ENCODE measurements at regions not wholly inside any gene's neighbourhood (a gene's known extent, or its start where the extent isn't known, plus 50 kb on each side); places are given as distances from the start of the nearest gene placed in this dataset.

DNA sequence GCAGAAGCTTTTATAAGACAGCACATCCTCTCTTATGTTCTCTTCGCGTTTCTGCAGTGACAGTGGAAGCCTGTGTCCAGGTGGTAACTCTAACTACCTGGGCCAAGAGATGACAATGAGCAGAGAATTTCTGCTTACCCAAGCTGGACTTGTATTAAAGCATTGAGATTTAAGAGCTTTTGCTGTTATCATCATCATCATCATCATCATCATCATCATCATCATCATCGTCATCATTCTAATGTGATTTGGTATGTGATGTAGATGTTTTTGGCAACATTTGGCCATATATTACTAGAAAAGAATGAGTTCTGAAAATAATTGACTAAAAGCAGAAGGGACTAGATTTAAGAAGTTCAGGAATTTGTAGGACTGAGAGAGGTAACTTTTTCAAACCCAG is 401.3 kb downstream of the BRINP1 start:
- H3K27ac ChIP-seq (ENCODE audit: low read depth in 2 of 2, low read length in 2 of 2), result no peak overlapping the region
- H3K36me3 ChIP-seq (ENCODE audit: control insufficient read depth in 2 of 2, insufficient read depth in 2 of 2, low read length in 2 of 2), result no peaks in the 10 kb centered on the region
- no peaks in the 10 kb centered on the region for H3K27me3 ChIP-seq (ENCODE audit: control insufficient read depth in 2 of 2, insufficient read depth in 2 of 2, low read length in 2 of 2)
- H3K9ac ChIP-seq (ENCODE audit: low read depth in 1 of 2, low read length in 2 of 2), result no peak overlapping the region
- H3K9me3 ChIP-seq (ENCODE audit: control insufficient read depth in 2 of 2, low read length in 2 of 2), result no peaks in the 10 kb centered on the region
- no peak overlapping the region for H3K4me3 ChIP-seq (ENCODE audit: low read length in 2 of 2)
- H3K4me1 ChIP-seq (ENCODE audit: control insufficient read depth in 2 of 2, insufficient read depth in 2 of 2, low read length in 2 of 2), result no peaks in the 10 kb centered on the region

GRCh38 chr9:118975736-118976135 is 393.5 kb downstream of the BRINP1 start:
- Histone ChIP-seq H3K27ac (ENCODE audit: low read depth in 2 of 2, low read length in 2 of 2) (no peak overlapping the region), H3K9ac (ENCODE audit: low read depth in 1 of 2, low read length in 2 of 2) (no peak overlapping the region), H3K36me3 (ENCODE audit: control insufficient read depth in 2 of 2, insufficient read depth in 2 of 2, low read length in 2 of 2) (no peaks in the 10 kb centered on the region), H3K4me3 (ENCODE audit: low read length in 2 of 2) (no peak overlapping the region), H3K4me1 (ENCODE audit: control insufficient read depth in 2 of 2, insufficient read depth in 2 of 2, low read length in 2 of 2) (no peaks in the 10 kb centered on the region), H3K27me3 (ENCODE audit: control insufficient read depth in 2 of 2, insufficient read depth in 2 of 2, low read length in 2 of 2) (no peaks in the 10 kb centered on the region), H3K9me3 (ENCODE audit: control insufficient read depth in 2 of 2, low read length in 2 of 2) (no peaks in the 10 kb centered on the region)

- H3K4me3 ChIP-seq (ENCODE audit: low read length in 2 of 2), result no peak overlapping the region
- no peaks in the 10 kb centered on the region for H3K27me3 ChIP-seq (ENCODE audit: control insufficient read depth in 2 of 2, insufficient read depth in 2 of 2, low read length in 2 of 2)
- no peak overlapping the region for H3K9ac ChIP-seq (ENCODE audit: low read depth in 1 of 2, low read length in 2 of 2)
Observed at GRCh38 chr9:118976160-118976559, 393.1 kb downstream of the BRINP1 start.

GRCh38 chr9:118984607-118985006 is 384.6 kb downstream of the BRINP1 start:
- Histone ChIP-seq H3K4me1 (ENCODE audit: control insufficient read depth in 2 of 2, insufficient read depth in 2 of 2, low read length in 2 of 2) (no peaks in the 10 kb centered on the region), H3K36me3 (ENCODE audit: control insufficient read depth in 2 of 2, insufficient read depth in 2 of 2, low read length in 2 of 2) (no peaks in the 10 kb centered on the region), H3K4me3 (ENCODE audit: low read length in 2 of 2) (no peak overlapping the region), H3K27ac (ENCODE audit: low read depth in 2 of 2, low read length in 2 of 2) (no peak overlapping the region), H3K27me3 (ENCODE audit: control insufficient read depth in 2 of 2, insufficient read depth in 2 of 2, low read length in 2 of 2) (no peaks in the 10 kb centered on the region), H3K9me3 (ENCODE audit: control insufficient read depth in 2 of 2, low read length in 2 of 2) (no peaks in the 10 kb centered on the region), H3K9ac (ENCODE audit: low read depth in 1 of 2, low read length in 2 of 2) (no peak overlapping the region)

More at GRCh38 chr9:118976160-118976559, 393.1 kb downstream of the BRINP1 start:
- Histone ChIP-seq H3K4me1 (ENCODE audit: control insufficient read depth in 2 of 2, insufficient read depth in 2 of 2, low read length in 2 of 2) (no peaks in the 10 kb centered on the region), H3K27ac (ENCODE audit: low read depth in 2 of 2, low read length in 2 of 2) (no peak overlapping the region), H3K9me3 (ENCODE audit: control insufficient read depth in 2 of 2, low read length in 2 of 2) (no peaks in the 10 kb centered on the region), H3K36me3 (ENCODE audit: control insufficient read depth in 2 of 2, insufficient read depth in 2 of 2, low read length in 2 of 2) (no peaks in the 10 kb centered on the region)

- Histone ChIP-seq H3K9me3 (ENCODE audit: control insufficient read depth in 2 of 2, low read length in 2 of 2) (no peaks in the 10 kb centered on the region), H3K36me3 (ENCODE audit: control insufficient read depth in 2 of 2, insufficient read depth in 2 of 2, low read length in 2 of 2) (no peaks in the 10 kb centered on the region)
Observed at GRCh38 chr9:118985851-118986250, 383.4 kb downstream of the BRINP1 start.

GRCh38 chr9:118987167-118987566 is 382.1 kb downstream of the BRINP1 start:
- Histone ChIP-seq H3K9me3 (ENCODE audit: control insufficient read depth in 2 of 2, low read length in 2 of 2) (no peaks in the 10 kb centered on the region), H3K27ac (ENCODE audit: low read depth in 2 of 2, low read length in 2 of 2) (no peak overlapping the region), H3K36me3 (ENCODE audit: control insufficient read depth in 2 of 2, insufficient read depth in 2 of 2, low read length in 2 of 2) (no peaks in the 10 kb centered on the region), H3K4me3 (ENCODE audit: low read length in 2 of 2) (no peak overlapping the region), H3K4me1 (ENCODE audit: control insufficient read depth in 2 of 2, insufficient read depth in 2 of 2, low read length in 2 of 2) (no peaks in the 10 kb centered on the region), H3K9ac (ENCODE audit: low read depth in 1 of 2, low read length in 2 of 2) (no peak overlapping the region), H3K27me3 (ENCODE audit: control insufficient read depth in 2 of 2, insufficient read depth in 2 of 2, low read length in 2 of 2) (no peaks in the 10 kb centered on the region)

More at GRCh38 chr9:118985851-118986250, 383.4 kb downstream of the BRINP1 start:
- Histone ChIP-seq H3K27me3 (ENCODE audit: control insufficient read depth in 2 of 2, insufficient read depth in 2 of 2, low read length in 2 of 2) (no peaks in the 10 kb centered on the region), H3K27ac (ENCODE audit: low read depth in 2 of 2, low read length in 2 of 2) (no peak overlapping the region), H3K4me3 (ENCODE audit: low read length in 2 of 2) (no peak overlapping the region), H3K9ac (ENCODE audit: low read depth in 1 of 2, low read length in 2 of 2) (no peak overlapping the region), H3K4me1 (ENCODE audit: control insufficient read depth in 2 of 2, insufficient read depth in 2 of 2, low read length in 2 of 2) (no peaks in the 10 kb centered on the region)

GRCh38 chr9:118990949-118991348 is 378.3 kb downstream of the BRINP1 start:
- Histone ChIP-seq H3K27ac (ENCODE audit: low read depth in 2 of 2, low read length in 2 of 2) (no peak overlapping the region), H3K9ac (ENCODE audit: low read depth in 1 of 2, low read length in 2 of 2) (no peak overlapping the region), H3K36me3 (ENCODE audit: control insufficient read depth in 2 of 2, insufficient read depth in 2 of 2, low read length in 2 of 2) (no peaks in the 10 kb centered on the region), H3K4me1 (ENCODE audit: control insufficient read depth in 2 of 2, insufficient read depth in 2 of 2, low read length in 2 of 2) (no peaks in the 10 kb centered on the region), H3K4me3 (ENCODE audit: low read length in 2 of 2) (no peak overlapping the region), H3K9me3 (ENCODE audit: control insufficient read depth in 2 of 2, low read length in 2 of 2) (no peaks in the 10 kb centered on the region), H3K27me3 (ENCODE audit: control insufficient read depth in 2 of 2, insufficient read depth in 2 of 2, low read length in 2 of 2) (no peaks in the 10 kb centered on the region)

- Histone ChIP-seq H3K36me3 (ENCODE audit: control insufficient read depth in 2 of 2, insufficient read depth in 2 of 2, low read length in 2 of 2) (no peaks in the 10 kb centered on the region), H3K9ac (ENCODE audit: low read depth in 1 of 2, low read length in 2 of 2) (no peak overlapping the region), H3K4me3 (ENCODE audit: low read length in 2 of 2) (no peak overlapping the region), H3K27ac (ENCODE audit: low read depth in 2 of 2, low read length in 2 of 2) (no peak overlapping the region), H3K27me3 (ENCODE audit: control insufficient read depth in 2 of 2, insufficient read depth in 2 of 2, low read length in 2 of 2) (no peaks in the 10 kb centered on the region), H3K9me3 (ENCODE audit: control insufficient read depth in 2 of 2, low read length in 2 of 2) (no peaks in the 10 kb centered on the region), H3K4me1 (ENCODE audit: control insufficient read depth in 2 of 2, insufficient read depth in 2 of 2, low read length in 2 of 2) (no peaks in the 10 kb centered on the region)
Observed at GRCh38 chr9:118991366-118992285, 377.6 kb downstream of the BRINP1 start.

- Histone ChIP-seq H3K27ac (ENCODE audit: low read depth in 2 of 2, low read length in 2 of 2) (no peak overlapping the region), H3K36me3 (ENCODE audit: control insufficient read depth in 2 of 2, insufficient read depth in 2 of 2, low read length in 2 of 2) (no peaks in the 10 kb centered on the region), H3K9ac (ENCODE audit: low read depth in 1 of 2, low read length in 2 of 2) (no peak overlapping the region), H3K27me3 (ENCODE audit: control insufficient read depth in 2 of 2, insufficient read depth in 2 of 2, low read length in 2 of 2) (no peaks in the 10 kb centered on the region), H3K4me3 (ENCODE audit: low read length in 2 of 2) (no peak overlapping the region), H3K4me1 (ENCODE audit: control insufficient read depth in 2 of 2, insufficient read depth in 2 of 2, low read length in 2 of 2) (no peaks in the 10 kb centered on the region), H3K9me3 (ENCODE audit: control insufficient read depth in 2 of 2, low read length in 2 of 2) (no peaks in the 10 kb centered on the region)
Observed at GRCh38 chr9:118992813-118993794, 376.1 kb downstream of the BRINP1 start.

- Histone ChIP-seq H3K27ac (ENCODE audit: low read depth in 2 of 2, low read length in 2 of 2) (no peak overlapping the region), H3K27me3 (ENCODE audit: control insufficient read depth in 2 of 2, insufficient read depth in 2 of 2, low read length in 2 of 2) (no peaks in the 10 kb centered on the region), H3K9ac (ENCODE audit: low read depth in 1 of 2, low read length in 2 of 2) (no peak overlapping the region)
Observed at GRCh38 chr9:118993965-118994364, 375.3 kb downstream of the BRINP1 start.

More at GRCh38 chr9:118993965-118994364, 375.3 kb downstream of the BRINP1 start:
- no peaks in the 10 kb centered on the region for H3K4me1 ChIP-seq (ENCODE audit: control insufficient read depth in 2 of 2, insufficient read depth in 2 of 2, low read length in 2 of 2)
- H3K9me3 ChIP-seq (ENCODE audit: control insufficient read depth in 2 of 2, low read length in 2 of 2), result no peaks in the 10 kb centered on the region
- no peak overlapping the region for H3K4me3 ChIP-seq (ENCODE audit: low read length in 2 of 2)
- H3K36me3 ChIP-seq (ENCODE audit: control insufficient read depth in 2 of 2, insufficient read depth in 2 of 2, low read length in 2 of 2), result no peaks in the 10 kb centered on the region
